ENCODE measurements at regions not wholly inside any gene's neighbourhood (a gene's known extent, or its start where the extent isn't known, plus 50 kb on each side); places are given as distances from the start of the nearest gene placed in this dataset.

- Histone ChIP-seq H3K4me1 (ENCODE audit: low read depth, poor library complexity, severe bottlenecking) (peaks cover 44% of the 10 kb centered on the region), H3K4me3 (IDR thresholded peaks at IDR 0.05; ENCODE audit: insufficient read depth, low read depth, low read length) (no peak overlapping the region), H3K36me3 (ENCODE audit: insufficient read depth) (no peaks in the 10 kb centered on the region), H3K9ac (no peak overlapping the region), H2AFZ (ENCODE audit: low read depth) (no peak overlapping the region), H3K4me2 (no peak overlapping the region), H3K79me2 (ENCODE audit: insufficient read depth, low read depth) (no peaks in the 10 kb centered on the region), H3K27ac (no peak overlapping the region), H4K20me1 (ENCODE audit: insufficient read depth) (no peaks in the 10 kb centered on the region), H3K27me3 (ENCODE audit: insufficient read depth, low read depth) (no peaks in the 10 kb centered on the region)
- no peak for TF ChIP-seq CTCF (conservative IDR thresholded peaks at IDR 0.05; ENCODE audit: low read depth, low read length)
These were observed 135.9 kb upstream of the ID2 start for GRCh38 chr2:8545695-8546611.

GRCh38 chr2:8546612-8547283 is 135.1 kb upstream of the ID2 start:
- no peak overlapping the region for H2AFZ ChIP-seq (ENCODE audit: low read depth)
- no peak overlapping the region for H3K4me3 ChIP-seq (IDR thresholded peaks at IDR 0.05; ENCODE audit: insufficient read depth, low read depth, low read length)
- no peak overlapping the region for H3K27ac ChIP-seq
- no peaks in the 10 kb centered on the region for H3K36me3 ChIP-seq (ENCODE audit: insufficient read depth)
- H3K79me2 ChIP-seq (ENCODE audit: insufficient read depth, low read depth): no peaks in the 10 kb centered on the region
- no peak for TF ChIP-seq CTCF (conservative IDR thresholded peaks at IDR 0.05; ENCODE audit: low read depth, low read length)
- H3K4me1 ChIP-seq (ENCODE audit: low read depth, poor library complexity, severe bottlenecking): peaks cover 36% of the 10 kb centered on the region
- no peaks in the 10 kb centered on the region for H4K20me1 ChIP-seq (ENCODE audit: insufficient read depth)
- no peak overlapping the region for H3K9ac ChIP-seq
- no peak overlapping the region for H3K4me2 ChIP-seq
- H3K27me3 ChIP-seq (ENCODE audit: insufficient read depth, low read depth): no peaks in the 10 kb centered on the region

- Histone ChIP-seq H2AFZ (ENCODE audit: low read depth) (no peak overlapping the region), H3K4me1 (ENCODE audit: low read depth, poor library complexity, severe bottlenecking) (peaks cover 29% of the 10 kb centered on the region), H3K27ac (no peak overlapping the region), H3K4me2 (no peak overlapping the region), H4K20me1 (ENCODE audit: insufficient read depth) (no peaks in the 10 kb centered on the region), H3K4me3 (IDR thresholded peaks at IDR 0.05; ENCODE audit: insufficient read depth, low read depth, low read length) (no peak overlapping the region), H3K9ac (no peak overlapping the region), H3K36me3 (ENCODE audit: insufficient read depth) (no peaks in the 10 kb centered on the region), H3K79me2 (ENCODE audit: insufficient read depth, low read depth) (no peaks in the 10 kb centered on the region), H3K27me3 (ENCODE audit: insufficient read depth, low read depth) (no peaks in the 10 kb centered on the region)
- no peak for TF ChIP-seq CTCF (conservative IDR thresholded peaks at IDR 0.05; ENCODE audit: low read depth, low read length)
These were observed 134.4 kb upstream of the ID2 start for GRCh38 chr2:8547284-8548064.

- H3K36me3 ChIP-seq (ENCODE audit: insufficient read depth): no peaks in the 10 kb centered on the region
- H2AFZ ChIP-seq (ENCODE audit: low read depth): no peak overlapping the region
- no peak overlapping the region for H3K9ac ChIP-seq
- TF ChIP-seq CTCF (conservative IDR thresholded peaks at IDR 0.05; ENCODE audit: low read depth, low read length): no peak
- no peak overlapping the region for H3K27ac ChIP-seq
- peaks cover 22% of the 10 kb centered on the region for H3K4me1 ChIP-seq (ENCODE audit: low read depth, poor library complexity, severe bottlenecking)
- no peaks in the 10 kb centered on the region for H4K20me1 ChIP-seq (ENCODE audit: insufficient read depth)
- H3K27me3 ChIP-seq (ENCODE audit: insufficient read depth, low read depth): no peaks in the 10 kb centered on the region
- no peaks in the 10 kb centered on the region for H3K79me2 ChIP-seq (ENCODE audit: insufficient read depth, low read depth)
- no peak overlapping the region for H3K4me2 ChIP-seq
- no peak overlapping the region for H3K4me3 ChIP-seq (IDR thresholded peaks at IDR 0.05; ENCODE audit: insufficient read depth, low read depth, low read length)
These were observed 133.7 kb upstream of the ID2 start for GRCh38 chr2:8548065-8548618.

Measured in KMS-11 (cell line).